Body of pancreas (tissue), 4 donors: ENCODE measurements at regions not wholly inside any gene's neighbourhood (a gene's known extent, or its start where the extent isn't known, plus 50 kb on each side); places are given as distances from the start of the nearest gene placed in this dataset.

Experiments used
- POLR2A ChIP-seq, 3 donors: fragments of 450-650 bp; IDR thresholded peaks; one replicate each; pipeline ENCODE4 v1.6.1; 2016; ENCODE audit warnings: antibody characterized with exemption in 3 of 3, mild to moderate bottlenecking in 2 of 3
- TF ChIP-seq, protein P1 (sequence below), 7 experiments: fragments of 450-650 bp in 4 of 7; fragments of 200-600 bp in 3 of 7; sonication (generic) in 3 of 7; IDR thresholded peaks; one replicate each; pipeline ENCODE4 v1.5.1; 2016 to 2019; ENCODE audit warnings: antibody characterized with exemption in 7 of 7

DNA sequence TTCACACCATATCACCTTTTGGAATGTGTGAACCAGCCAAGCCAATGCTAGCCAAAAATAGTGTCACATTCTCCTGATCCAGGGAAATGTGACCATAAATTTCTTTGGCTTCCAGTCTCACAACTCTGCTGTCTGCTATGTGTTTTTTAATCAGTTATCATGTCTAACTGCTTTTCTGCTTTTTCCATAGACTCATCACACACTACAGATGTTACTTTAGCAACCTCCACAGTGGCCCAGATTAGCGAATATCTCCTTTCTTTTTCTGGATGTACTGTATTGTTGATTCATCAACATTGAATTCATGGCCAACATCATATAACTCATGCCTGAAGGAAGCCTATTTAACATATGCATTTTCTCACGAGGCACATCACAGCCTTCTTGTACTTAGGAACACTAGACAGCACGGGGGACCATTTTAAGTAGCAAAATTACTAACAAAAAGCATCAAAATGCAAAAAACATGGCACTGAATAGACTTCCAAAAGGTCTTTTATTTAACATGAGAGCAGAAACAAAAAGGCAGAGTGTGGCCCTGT, 73.1 kb upstream of the POU2AF2 start:
- TF ChIP-seq, protein P1, sequence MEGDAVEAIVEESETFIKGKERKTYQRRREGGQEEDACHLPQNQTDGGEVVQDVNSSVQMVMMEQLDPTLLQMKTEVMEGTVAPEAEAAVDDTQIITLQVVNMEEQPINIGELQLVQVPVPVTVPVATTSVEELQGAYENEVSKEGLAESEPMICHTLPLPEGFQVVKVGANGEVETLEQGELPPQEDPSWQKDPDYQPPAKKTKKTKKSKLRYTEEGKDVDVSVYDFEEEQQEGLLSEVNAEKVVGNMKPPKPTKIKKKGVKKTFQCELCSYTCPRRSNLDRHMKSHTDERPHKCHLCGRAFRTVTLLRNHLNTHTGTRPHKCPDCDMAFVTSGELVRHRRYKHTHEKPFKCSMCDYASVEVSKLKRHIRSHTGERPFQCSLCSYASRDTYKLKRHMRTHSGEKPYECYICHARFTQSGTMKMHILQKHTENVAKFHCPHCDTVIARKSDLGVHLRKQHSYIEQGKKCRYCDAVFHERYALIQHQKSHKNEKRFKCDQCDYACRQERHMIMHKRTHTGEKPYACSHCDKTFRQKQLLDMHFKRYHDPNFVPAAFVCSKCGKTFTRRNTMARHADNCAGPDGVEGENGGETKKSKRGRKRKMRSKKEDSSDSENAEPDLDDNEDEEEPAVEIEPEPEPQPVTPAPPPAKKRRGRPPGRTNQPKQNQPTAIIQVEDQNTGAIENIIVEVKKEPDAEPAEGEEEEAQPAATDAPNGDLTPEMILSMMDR (IDR thresholded peaks at IDR 0.05), result no peak
- no peak for TF ChIP-seq POLR2A (IDR thresholded peaks at IDR 0.05)
